Fibroblast of pulmonary artery (primary cell): ENCODE measurements at regions not wholly inside any gene's neighbourhood (a gene's known extent, or its start where the extent isn't known, plus 50 kb on each side); places are given as distances from the start of the nearest gene placed in this dataset.

ENCODE experiments used
- DNase-seq: peaks from one replicate; pipeline ENCODE4 v3.0.0-alpha.2; 2010; ENCODE audit warnings: low read depth
- H3K4me3 ChIP-seq: replicated peaks from 2 replicates; pipeline ENCODE4 v1.5.1; 2011; ENCODE audit warnings: low read depth, mild to moderate bottlenecking, control low read depth, low read length, moderate library complexity
- CTCF ChIP-seq: IDR thresholded peaks from 2 replicates; pipeline ENCODE4 v1.5.1; 2011; ENCODE audit warnings: mild to moderate bottlenecking, control low read depth, low read length, inconsistent platforms; ENCODE audit errors: missing control alignments

- no peak overlapping the region for H3K4me3 ChIP-seq
- TF ChIP-seq CTCF = no peak
- no peak for DNase-seq
Measured at GRCh38 chr4:83837614-83838308, 301.9 kb downstream of the GPAT3 start.

- no peak overlapping the region for H3K4me3 ChIP-seq
- TF ChIP-seq CTCF = no peak
- no peak for DNase-seq
Measured at GRCh38 chr4:83833920-83834319, 298.0 kb downstream of the GPAT3 start.

- no peak for TF ChIP-seq CTCF
- no peak overlapping the region for H3K4me3 ChIP-seq
- no peak for DNase-seq
Measured at GRCh38 chr4:83832110-83832825, 296.4 kb downstream of the GPAT3 start.

GRCh38 chr4:83831588-83831987 is 295.7 kb downstream of the GPAT3 start:
- TF ChIP-seq CTCF = no peak
- H3K4me3 ChIP-seq = no peak overlapping the region
- no peak for DNase-seq

- H3K4me3 ChIP-seq = no peak overlapping the region
- peak; percentile 48 for DNase-seq
- TF ChIP-seq CTCF = no peak
Measured at GRCh38 chr4:83830138-83830888, 294.4 kb downstream of the GPAT3 start.

- no peak overlapping the region for H3K4me3 ChIP-seq
- TF ChIP-seq CTCF = no peak
- DNase-seq = no peak
Measured at GRCh38 chr4:83828601-83829000, 292.7 kb downstream of the GPAT3 start.
